OCI-LY7 (cell line): ENCODE measurements at regions not wholly inside any gene's neighbourhood (a gene's known extent, or its start where the extent isn't known, plus 50 kb on each side); places are given as distances from the start of the nearest gene placed in this dataset.

Experiments used
- EZH2phosphoT487 ChIP-seq: fragments of 200-600 bp; sonication (generic); IDR thresholded peaks from 2 replicates; pipeline ENCODE4 v1.6.1; 2018; ENCODE audit warnings: low read depth, borderline replicate concordance, mild to moderate bottlenecking, mixed run types, antibody characterized with exemption, low read length, moderate library complexity, mixed read lengths
- TF ChIP-seq, protein P1 (sequence below): fragments of 200-600 bp; sonication (generic); conservative IDR thresholded peaks from 2 replicates; pipeline ENCODE4 v1.5.1; 2014; ENCODE audit warnings: mild to moderate bottlenecking, antibody characterized with exemption, low read length, moderate library complexity, mixed read lengths

DNA sequence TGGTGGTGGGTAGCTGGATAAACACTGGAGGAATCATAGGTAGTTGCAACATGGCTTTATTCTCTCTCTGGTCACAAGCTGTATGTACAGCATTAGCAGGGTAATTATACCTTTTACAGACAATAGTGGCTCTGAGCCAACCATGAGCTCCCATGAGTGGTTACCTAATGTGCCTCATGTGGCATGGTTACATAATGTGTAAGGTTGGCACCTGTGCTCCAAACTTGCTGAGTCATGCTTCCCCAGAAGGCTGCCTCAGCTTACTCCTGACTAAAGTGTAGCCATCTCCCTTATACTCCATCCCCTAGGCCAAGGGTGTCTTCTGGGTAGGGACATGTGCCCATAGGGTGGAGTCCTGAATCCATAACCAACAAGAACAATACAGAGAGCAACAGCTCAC, 345.3 kb upstream of the SEMA3C start:
- TF ChIP-seq, protein P1, sequence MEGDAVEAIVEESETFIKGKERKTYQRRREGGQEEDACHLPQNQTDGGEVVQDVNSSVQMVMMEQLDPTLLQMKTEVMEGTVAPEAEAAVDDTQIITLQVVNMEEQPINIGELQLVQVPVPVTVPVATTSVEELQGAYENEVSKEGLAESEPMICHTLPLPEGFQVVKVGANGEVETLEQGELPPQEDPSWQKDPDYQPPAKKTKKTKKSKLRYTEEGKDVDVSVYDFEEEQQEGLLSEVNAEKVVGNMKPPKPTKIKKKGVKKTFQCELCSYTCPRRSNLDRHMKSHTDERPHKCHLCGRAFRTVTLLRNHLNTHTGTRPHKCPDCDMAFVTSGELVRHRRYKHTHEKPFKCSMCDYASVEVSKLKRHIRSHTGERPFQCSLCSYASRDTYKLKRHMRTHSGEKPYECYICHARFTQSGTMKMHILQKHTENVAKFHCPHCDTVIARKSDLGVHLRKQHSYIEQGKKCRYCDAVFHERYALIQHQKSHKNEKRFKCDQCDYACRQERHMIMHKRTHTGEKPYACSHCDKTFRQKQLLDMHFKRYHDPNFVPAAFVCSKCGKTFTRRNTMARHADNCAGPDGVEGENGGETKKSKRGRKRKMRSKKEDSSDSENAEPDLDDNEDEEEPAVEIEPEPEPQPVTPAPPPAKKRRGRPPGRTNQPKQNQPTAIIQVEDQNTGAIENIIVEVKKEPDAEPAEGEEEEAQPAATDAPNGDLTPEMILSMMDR = no peak
- no peak for TF ChIP-seq EZH2phosphoT487
